A549 (cell line): ENCODE measurements at regions not wholly inside any gene's neighbourhood (a gene's known extent, or its start where the extent isn't known, plus 50 kb on each side); places are given as distances from the start of the nearest gene placed in this dataset.

ENCODE experiments used
- JUN ChIP-seq, 2 experiments: fragments of >200 bp; sonication (Bioruptor Twin); formaldehyde crosslinking; IDR thresholded peaks; 2 replicates in 1 of 2; 3 replicates in 1 of 2; pipeline ENCODE4 v1.6.1; 2016 to 2017
- POLR2A ChIP-seq: IDR thresholded peaks from 2 replicates; pipeline ENCODE4 v1.6.1; 2012; ENCODE audit warnings: mild to moderate bottlenecking, low read length
- TF ChIP-seq, protein P1 (sequence below): IDR thresholded peaks from 2 replicates; pipeline ENCODE4 v1.6.1; 2012

- TF ChIP-seq JUN (IDR thresholded peaks at IDR 0.05) (no peak), POLR2A (no peak)
- TF ChIP-seq, protein P1, sequence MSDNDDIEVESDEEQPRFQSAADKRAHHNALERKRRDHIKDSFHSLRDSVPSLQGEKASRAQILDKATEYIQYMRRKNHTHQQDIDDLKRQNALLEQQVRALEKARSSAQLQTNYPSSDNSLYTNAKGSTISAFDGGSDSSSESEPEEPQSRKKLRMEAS = no peak
Measured at GRCh38 chr11:111062420-111062819, 183.1 kb upstream of the POU2AF2 start.
